ENCODE measurements at regions not wholly inside any gene's neighbourhood (a gene's known extent, or its start where the extent isn't known, plus 50 kb on each side); places are given as distances from the start of the nearest gene placed in this dataset.

GRCh38 chr18:2083691-2084090, 487.6 kb downstream of the METTL4 start:
- FAIRE-seq, result no peak

GRCh38 chr18:2086439-2086838, 484.9 kb downstream of the METTL4 start:
- no peak for FAIRE-seq

- no peak for FAIRE-seq
These were observed 483.2 kb downstream of the METTL4 start for GRCh38 chr18:2087877-2088673.

GRCh38 chr18:2089396-2089795, 481.9 kb downstream of the METTL4 start:
- FAIRE-seq, result no peak

- no peak for FAIRE-seq
These were observed 479.4 kb downstream of the METTL4 start for GRCh38 chr18:2091937-2092336.

- no peak for FAIRE-seq
These were observed 474.8 kb downstream of the METTL4 start for GRCh38 chr18:2096551-2096950.

- FAIRE-seq, result no peak
These were observed 470.6 kb downstream of the METTL4 start for GRCh38 chr18:2100694-2101213.

- no peak for FAIRE-seq
These were observed 469.3 kb downstream of the METTL4 start for GRCh38 chr18:2102022-2102421.

GRCh38 chr18:2103299-2103698, 468.0 kb downstream of the METTL4 start:
- FAIRE-seq, result no peak

GRCh38 chr18:2104620-2105462, 466.5 kb downstream of the METTL4 start:
- no peak for FAIRE-seq

- no peak for FAIRE-seq
These were observed 462.7 kb downstream of the METTL4 start for GRCh38 chr18:2108591-2108990.

GRCh38 chr18:2111456-2111855, 459.8 kb downstream of the METTL4 start:
- no peak for FAIRE-seq

- FAIRE-seq, result no peak
These were observed 458.8 kb downstream of the METTL4 start for GRCh38 chr18:2112435-2113045.

GRCh38 chr18:2114289-2114688, 457.0 kb downstream of the METTL4 start:
- FAIRE-seq, result no peak

- no peak for FAIRE-seq
These were observed 456.5 kb downstream of the METTL4 start for GRCh38 chr18:2114765-2115164.

- peak; percentile 46 for FAIRE-seq
These were observed 450.1 kb downstream of the METTL4 start for GRCh38 chr18:2121224-2121623.

- no peak for FAIRE-seq
These were observed 448.2 kb downstream of the METTL4 start for GRCh38 chr18:2123077-2123476.

- no peak for FAIRE-seq
These were observed 436.9 kb downstream of the METTL4 start for GRCh38 chr18:2134364-2134763.

- FAIRE-seq, result no peak
These were observed 436.0 kb downstream of the METTL4 start for GRCh38 chr18:2135309-2135708.

GRCh38 chr18:2138552-2138951, 432.8 kb downstream of the METTL4 start:
- FAIRE-seq, result no peak

- no peak for FAIRE-seq
These were observed 431.6 kb downstream of the METTL4 start for GRCh38 chr18:2139691-2140090.

- no peak for FAIRE-seq
These were observed 427.7 kb downstream of the METTL4 start for GRCh38 chr18:2143636-2144035.

GRCh38 chr18:2144811-2145210, 426.5 kb downstream of the METTL4 start:
- FAIRE-seq, result no peak
